GM19372 (cell line): ENCODE measurements at regions not wholly inside any gene's neighbourhood (a gene's known extent, or its start where the extent isn't known, plus 50 kb on each side); places are given as distances from the start of the nearest gene placed in this dataset.
"Not testable (repeated sequence)": the region's sequence is repeated elsewhere in the genome, so short reads cannot be mapped to it uniquely, and the experiment has no call there.

ENCODE experiments used
- ATAC-seq: cut with Tn5 transposase; IDR thresholded peaks from one replicate; pipeline ENCODE4 v1.9.1; 2021; ENCODE audit warnings: mild to moderate bottlenecking, low read depth, moderate library complexity; ENCODE audit not compliant: unreplicated experiment

- ATAC-seq = no peak
These were observed 260.1 kb downstream of the OXSM start for GRCh38 chr3:26049951-26050350.

GRCh38 chr3:26050776-26051175, 260.9 kb downstream of the OXSM start:
- ATAC-seq = no peak

- ATAC-seq = no peak
These were observed 269.0 kb downstream of the OXSM start for GRCh38 chr3:26058901-26059321.

- no peak for ATAC-seq
These were observed 272.1 kb downstream of the OXSM start for GRCh38 chr3:26061947-26062346.

- no peak for ATAC-seq
These were observed 274.4 kb downstream of the OXSM start for GRCh38 chr3:26064297-26064696.

- no peak for ATAC-seq
These were observed 279.0 kb downstream of the OXSM start for GRCh38 chr3:26068890-26069289.

GRCh38 chr3:26070854-26071253, 281.0 kb downstream of the OXSM start:
- no peak for ATAC-seq

- no peak for ATAC-seq
These were observed 284.2 kb downstream of the OXSM start for GRCh38 chr3:26074080-26074479.

GRCh38 chr3:26078539-26078938, 288.6 kb downstream of the OXSM start:
- no peak for ATAC-seq

GRCh38 chr3:26081166-26081565, 291.3 kb downstream of the OXSM start:
- ATAC-seq = no peak

GRCh38 chr3:26081806-26082205, 291.9 kb downstream of the OXSM start:
- ATAC-seq = no peak

GRCh38 chr3:26082911-26083310, 293.0 kb downstream of the OXSM start:
- no peak for ATAC-seq

GRCh38 chr3:26084629-26085028, 294.7 kb downstream of the OXSM start:
- no peak for ATAC-seq

- no peak for ATAC-seq
These were observed 297.9 kb downstream of the OXSM start for GRCh38 chr3:26087751-26088150.

GRCh38 chr3:26089249-26089648, 299.4 kb downstream of the OXSM start:
- ATAC-seq = no peak

GRCh38 chr3:26090589-26090988, 300.7 kb downstream of the OXSM start:
- no peak for ATAC-seq

- ATAC-seq = no peak
These were observed 301.2 kb downstream of the OXSM start for GRCh38 chr3:26091096-26091495.

- ATAC-seq = no peak
These were observed 301.7 kb downstream of the OXSM start for GRCh38 chr3:26091626-26092025.

- ATAC-seq = not testable (repeated sequence)
These were observed 307.2 kb downstream of the OXSM start for GRCh38 chr3:26097111-26097510.

- no peak for ATAC-seq
These were observed 309.8 kb downstream of the OXSM start for GRCh38 chr3:26099692-26100091.

GRCh38 chr3:26100176-26100575, 310.3 kb downstream of the OXSM start:
- ATAC-seq = no peak

- no peak for ATAC-seq
These were observed 312.5 kb downstream of the OXSM start for GRCh38 chr3:26102376-26102775.

GRCh38 chr3:26104851-26105251, 315.0 kb downstream of the OXSM start:
- peak; percentile 41 for ATAC-seq
